OCI-LY1 (cell line): ENCODE measurements at regions not wholly inside any gene's neighbourhood (a gene's known extent, or its start where the extent isn't known, plus 50 kb on each side); places are given as distances from the start of the nearest gene placed in this dataset.

Source experiments
- H2AFZ ChIP-seq: fragments of 200-600 bp; sonication (generic), shearing (Covaris generic); 2 replicates; pipeline ENCODE4 v1.6.0; 2014; ENCODE audit warnings: antibody characterized with exemption, mild to moderate bottlenecking, low read length
- H3F3A ChIP-seq: fragments of 200-600 bp; sonication (generic), shearing (Covaris generic); 2 replicates; pipeline ENCODE4 v1.6.0; 2014; ENCODE audit warnings: mild to moderate bottlenecking, antibody characterized with exemption, low read length, moderate library complexity; ENCODE audit not compliant: insufficient read depth
- H3K27ac ChIP-seq: fragments of 200-600 bp; sonication (generic); 2 replicates; pipeline ENCODE4 v1.5.1; 2014; ENCODE audit warnings: low read length, mixed run types, mild to moderate bottlenecking, low read depth; ENCODE audit not compliant: poor library complexity, severe bottlenecking
- H3K27me3 ChIP-seq: fragments of 200-600 bp; sonication (generic); 2 replicates; pipeline ENCODE4 v1.6.0; 2014; ENCODE audit warnings: antibody characterized with exemption, mild to moderate bottlenecking, low read length, moderate library complexity; ENCODE audit not compliant: insufficient read depth
- H3K36me3 ChIP-seq: fragments of 200-600 bp; sonication (generic); 2 replicates; pipeline ENCODE4 v1.6.1; 2014; ENCODE audit warnings: mild to moderate bottlenecking, antibody characterized with exemption, low read length, moderate library complexity, mixed read lengths; ENCODE audit not compliant: insufficient read depth
- H3K4me1 ChIP-seq: fragments of 200-600 bp; sonication (generic); 2 replicates; pipeline ENCODE4 v1.5.1; 2014; ENCODE audit warnings: mild to moderate bottlenecking, low read length, moderate library complexity; ENCODE audit not compliant: insufficient read depth, severe bottlenecking
- H3K4me2 ChIP-seq: fragments of 200-600 bp; sonication (generic), shearing (Covaris generic); 2 replicates; pipeline ENCODE4 v1.6.1; 2014; ENCODE audit warnings: low read length
- H3K4me3 ChIP-seq: fragments of 200-600 bp; sonication (generic); 2 replicates; pipeline ENCODE4 v1.5.1; 2014; ENCODE audit warnings: low read length, low read depth, mild to moderate bottlenecking, mixed read lengths; ENCODE audit not compliant: poor library complexity, severe bottlenecking
- H3K79me2 ChIP-seq: fragments of 200-600 bp; shearing (Covaris generic); 2 replicates; pipeline ENCODE4 v1.6.1; 2016; ENCODE audit warnings: mixed run types, low read length, mixed read lengths; ENCODE audit not compliant: insufficient read depth
- H3K9ac ChIP-seq: fragments of 200-600 bp; sonication (generic), shearing (Covaris generic); 2 replicates; pipeline ENCODE4 v1.6.1; 2014; ENCODE audit warnings: mild to moderate bottlenecking, low read length, mixed read lengths
- H3K9me2 ChIP-seq: fragments of 200-600 bp; sonication (generic), shearing (Covaris generic); 2 replicates; pipeline ENCODE4 v1.6.1; 2014; ENCODE audit warnings: low read depth, mild to moderate bottlenecking, low read length, mixed read lengths
- H3K9me3 ChIP-seq: fragments of 200-600 bp; shearing (Covaris generic); 2 replicates; pipeline ENCODE4 v1.6.1; 2014; ENCODE audit warnings: low read length, mixed read lengths
- H4K20me1 ChIP-seq: fragments of 200-600 bp; sonication (generic), shearing (Covaris generic); 2 replicates; pipeline ENCODE4 v1.6.0; 2016; ENCODE audit warnings: mild to moderate bottlenecking, low read length; ENCODE audit not compliant: insufficient read depth
- CTCF ChIP-seq: fragments of 200-600 bp; sonication (generic), shearing (Covaris generic); IDR thresholded peaks from 2 replicates; pipeline ENCODE4 v1.5.1; 2017; ENCODE audit warnings: mild to moderate bottlenecking, antibody characterized with exemption, low read length, moderate library complexity, mixed read lengths
- EZH2 ChIP-seq: fragments of 200-600 bp; sonication (generic), shearing (Covaris generic); IDR thresholded peaks from 2 replicates; pipeline ENCODE4 v1.8.0; 2017; ENCODE audit warnings: borderline replicate concordance, mixed run types, mild to moderate bottlenecking, antibody characterized with exemption, low read length, moderate library complexity, mixed read lengths

- H3K4me1 ChIP-seq, result no peaks in the 10 kb centered on the region
- H3K27me3 ChIP-seq, result no peaks in the 10 kb centered on the region
- H4K20me1 ChIP-seq, result no peaks in the 10 kb centered on the region
- no peak overlapping the region for H3K27ac ChIP-seq
- no peak overlapping the region for H3K9ac ChIP-seq
- H3F3A ChIP-seq, result no peaks in the 10 kb centered on the region
- H3K36me3 ChIP-seq, result no peaks in the 10 kb centered on the region
- H3K9me2 ChIP-seq, result no peaks in the 10 kb centered on the region
- H3K79me2 ChIP-seq, result no peaks in the 10 kb centered on the region
- no peak overlapping the region for H3K4me2 ChIP-seq
- TF ChIP-seq CTCF, result no peak
- no peak for TF ChIP-seq EZH2
- H3K9me3 ChIP-seq, result no peaks in the 10 kb centered on the region
- H3K4me3 ChIP-seq, result no peak overlapping the region
- no peak overlapping the region for H2AFZ ChIP-seq
These were observed 519.8 kb downstream of the TLE4 start for GRCh38 chr9:80091526-80091925.

GRCh38 chr9:80090317-80090716 lies 518.6 kb downstream of the TLE4 start:
- Histone ChIP-seq H2AFZ (no peak overlapping the region), H3K4me3 (no peak overlapping the region), H3K79me2 (no peaks in the 10 kb centered on the region), H3K4me2 (no peak overlapping the region), H3K36me3 (no peaks in the 10 kb centered on the region), H3K27ac (no peak overlapping the region), H3K9ac (no peak overlapping the region), H3K9me3 (no peaks in the 10 kb centered on the region), H3K27me3 (no peaks in the 10 kb centered on the region), H3F3A (no peaks in the 10 kb centered on the region), H3K9me2 (no peaks in the 10 kb centered on the region), H4K20me1 (no peaks in the 10 kb centered on the region), H3K4me1 (no peaks in the 10 kb centered on the region)
- TF ChIP-seq EZH2 (no peak), CTCF (no peak)

- TF ChIP-seq CTCF, result no peak
- no peak for TF ChIP-seq EZH2
- Histone ChIP-seq H3K36me3 (no peaks in the 10 kb centered on the region), H3K4me3 (no peak overlapping the region), H3K4me2 (no peak overlapping the region), H3K79me2 (no peaks in the 10 kb centered on the region), H3K27me3 (no peaks in the 10 kb centered on the region), H4K20me1 (no peaks in the 10 kb centered on the region), H3K9ac (no peak overlapping the region), H3K4me1 (no peaks in the 10 kb centered on the region), H3K9me3 (no peaks in the 10 kb centered on the region), H2AFZ (no peak overlapping the region), H3K27ac (no peak overlapping the region), H3F3A (no peaks in the 10 kb centered on the region), H3K9me2 (no peaks in the 10 kb centered on the region)
These were observed 515.1 kb downstream of the TLE4 start for GRCh38 chr9:80086822-80087345.
